Activated T-cell treated with anti-CD3 and anti-CD28 coated beads, Interleukin-2, amount 50 U/mL, for 48 hours (primary cell): ENCODE measurements at regions not wholly inside any gene's neighbourhood (a gene's known extent, or its start where the extent isn't known, plus 50 kb on each side); places are given as distances from the start of the nearest gene placed in this dataset.
"Not testable (repeated sequence)": the region's sequence is repeated elsewhere in the genome, so short reads cannot be mapped to it uniquely, and the experiment has no call there.

ENCODE experiments used
- DNase-seq, 2 experiments: peaks; one replicate each; pipeline ENCODE4 v3.0.0-alpha.2; 2020

- no peak for DNase-seq
Observed at GRCh38 chr4:155591738-155592143, 74.9 kb upstream of the GUCY1A1 start.

GRCh38 chr4:155590796-155591585 is 75.7 kb upstream of the GUCY1A1 start:
- no peak for DNase-seq

DNA sequence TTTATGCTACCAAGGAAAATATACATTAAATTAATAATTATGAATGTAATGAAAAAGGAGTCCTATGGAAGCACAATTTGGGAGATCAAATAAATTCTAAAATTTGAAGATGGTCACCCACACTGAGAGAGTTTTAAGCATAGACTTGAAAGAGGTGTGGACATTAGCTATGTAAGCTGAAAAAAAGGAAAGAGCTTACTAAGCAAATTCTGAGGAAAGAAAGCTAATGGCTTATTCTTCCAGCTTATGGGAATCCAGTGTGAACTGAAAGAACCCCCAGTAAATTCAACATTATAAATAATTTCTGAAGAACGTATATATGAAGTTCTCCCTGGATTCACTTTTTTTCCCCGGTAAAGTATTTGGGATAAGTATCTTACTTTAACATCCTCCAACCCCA is 78.2 kb upstream of the GUCY1A1 start:
- no peak for DNase-seq

GRCh38 chr4:155587766-155588165 is 78.9 kb upstream of the GUCY1A1 start:
- DNase-seq, result no peak

DNA sequence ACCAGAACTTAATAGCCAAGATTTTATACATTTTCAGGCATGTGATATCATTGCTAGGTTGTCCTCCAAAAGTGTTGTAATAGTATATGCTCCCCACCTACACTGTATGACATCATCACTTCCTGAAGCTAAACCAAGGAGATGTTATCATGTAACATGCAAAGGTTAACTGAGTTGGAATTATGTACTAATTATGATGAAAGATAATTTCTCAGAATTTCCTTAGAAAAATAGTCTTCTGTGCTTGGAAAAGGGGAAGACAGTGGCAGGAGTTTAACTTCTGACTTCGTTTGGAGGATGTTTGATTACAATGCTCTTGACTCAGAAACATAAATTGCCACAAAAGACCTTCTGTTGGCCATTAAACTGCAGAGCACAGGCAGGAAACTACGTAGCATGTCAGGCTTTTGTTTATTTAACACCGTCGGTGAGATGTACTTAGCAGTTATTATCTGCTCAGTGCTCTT is 83.6 kb upstream of the GUCY1A1 start:
- no peak for DNase-seq

DNA sequence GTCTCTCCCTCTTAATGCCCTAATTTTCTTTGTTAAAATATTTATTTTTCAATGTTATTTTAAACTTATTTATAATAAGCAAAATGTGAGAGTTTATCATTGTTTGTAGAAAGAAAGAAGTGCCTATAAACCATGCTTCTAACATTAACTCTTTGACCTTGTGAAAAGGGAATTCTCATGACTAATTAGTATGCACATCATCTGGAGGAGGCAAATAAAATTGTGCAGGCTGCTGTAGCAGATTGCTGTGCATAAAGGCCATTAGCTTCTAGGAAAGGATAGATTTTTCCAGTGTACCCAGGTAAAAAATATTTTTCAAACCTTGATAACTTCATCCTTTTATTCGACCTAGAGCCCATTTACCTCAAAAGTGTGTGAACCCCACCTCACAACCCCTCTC is 84.6 kb upstream of the GUCY1A1 start:
- DNase-seq, result no peak

GRCh38 chr4:155578726-155579370 is 87.8 kb upstream of the GUCY1A1 start:
- no peak for DNase-seq

GRCh38 chr4:155578219-155578618 is 88.4 kb upstream of the GUCY1A1 start:
- no peak for DNase-seq

DNA sequence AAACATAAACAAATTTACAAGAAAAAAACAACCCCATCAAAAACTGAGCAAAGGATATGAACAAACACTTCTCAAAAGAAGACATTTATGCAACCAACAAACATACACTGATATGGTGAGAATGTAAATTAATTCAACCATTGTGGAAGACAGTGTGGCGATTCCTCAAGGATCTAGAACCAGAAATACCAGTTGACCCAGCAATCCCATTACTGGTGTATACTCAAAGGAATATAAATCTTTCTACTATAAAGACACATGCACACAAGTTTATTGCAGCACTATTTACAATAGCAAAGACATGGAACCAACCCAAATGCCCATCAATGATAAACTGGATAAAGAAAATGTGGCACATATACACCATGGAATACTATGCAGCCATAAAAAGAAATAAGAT is 92.3 kb upstream of the GUCY1A1 start:
- not testable (repeated sequence) for DNase-seq

DNA sequence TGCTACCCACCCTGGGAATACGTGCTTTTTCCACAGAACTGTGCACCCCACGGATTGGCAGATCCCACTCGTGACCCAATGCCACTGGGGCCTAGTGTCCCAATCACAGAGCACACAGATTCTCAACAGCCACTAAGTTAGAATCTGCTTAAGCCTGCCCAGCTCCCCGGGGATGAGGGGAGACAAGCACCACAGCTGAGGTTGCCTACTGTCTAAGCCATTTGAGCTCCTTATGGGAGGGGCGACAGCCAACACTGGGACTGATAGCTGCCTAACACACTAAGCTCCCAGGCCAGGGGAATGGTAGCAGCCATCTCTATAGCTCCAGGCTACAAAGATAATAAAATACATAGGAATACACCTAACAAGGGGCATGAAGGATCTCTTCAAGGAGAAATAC is 93.5 kb upstream of the GUCY1A1 start:
- DNase-seq, result no peak

- DNase-seq, result no peak
Observed at GRCh38 chr4:155572106-155572703, 94.4 kb upstream of the GUCY1A1 start.

- no peak for DNase-seq
Observed at GRCh38 chr4:155571184-155571944, 95.3 kb upstream of the GUCY1A1 start.

DNA sequence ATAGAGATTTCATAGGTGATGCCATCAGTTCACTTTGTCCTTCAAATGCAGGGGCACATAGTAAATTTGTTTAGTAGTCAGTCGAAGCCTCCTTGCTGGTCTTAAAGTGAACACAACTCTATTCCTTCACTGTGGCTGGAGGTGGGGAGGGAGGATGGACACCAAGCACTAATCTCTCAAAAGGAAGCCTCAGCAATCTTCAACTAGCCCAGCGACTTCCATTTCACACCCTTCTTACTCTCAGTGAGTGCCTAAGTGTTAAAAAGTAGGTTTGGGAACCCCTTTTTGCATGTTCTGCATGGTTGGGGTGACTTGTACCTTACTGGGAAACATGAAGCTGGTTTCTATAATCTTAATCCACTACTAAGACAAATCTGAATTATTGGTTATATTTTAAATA is 96.0 kb upstream of the GUCY1A1 start:
- DNase-seq, result no peak

DNA sequence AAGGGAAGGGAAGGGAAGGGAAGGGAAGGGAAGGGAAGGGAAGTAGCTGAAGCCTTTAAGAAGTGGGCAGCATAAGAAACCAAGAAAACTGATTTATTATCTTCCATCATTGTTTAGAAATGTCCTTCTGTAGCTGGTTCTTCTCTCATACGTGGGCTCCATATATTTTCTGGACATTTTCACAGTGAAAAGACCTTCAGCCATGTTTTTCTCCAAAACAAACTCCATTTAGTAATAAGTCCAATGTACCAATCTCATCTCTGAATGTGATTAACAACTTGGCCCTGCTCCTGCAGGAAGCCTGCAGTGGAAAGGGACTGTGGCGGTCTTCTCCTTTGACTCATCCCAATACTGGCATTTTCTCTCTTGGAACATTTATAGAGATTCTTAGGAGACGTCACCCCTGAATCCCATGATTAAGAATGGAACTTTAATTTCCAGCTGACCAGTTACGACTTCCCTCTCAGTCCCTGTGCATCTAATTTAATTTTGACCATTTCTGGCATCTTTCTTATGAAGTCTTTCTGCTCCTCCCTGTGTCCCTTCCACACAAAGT is 96.6 kb upstream of the GUCY1A1 start:
- no peak for DNase-seq

DNA sequence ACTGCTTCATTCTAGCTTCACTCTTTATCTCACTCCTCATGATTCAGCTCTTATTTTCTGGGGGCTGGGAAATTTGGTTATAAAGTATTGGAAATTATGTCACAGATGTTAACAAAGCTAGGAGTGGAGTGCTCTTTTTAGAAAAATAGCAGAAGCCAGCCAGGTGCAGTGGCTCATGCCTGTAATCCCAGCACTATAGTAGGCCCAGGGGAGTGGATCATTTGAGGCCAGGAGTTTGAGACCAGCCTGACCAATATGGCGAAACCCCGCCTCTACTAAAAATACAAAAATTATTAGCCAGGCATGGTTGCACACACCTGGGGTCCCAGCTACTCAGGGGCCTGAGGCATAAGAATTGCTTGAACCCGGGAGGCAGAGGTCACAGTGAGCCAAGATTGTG is 97.2 kb upstream of the GUCY1A1 start:
- DNase-seq, result no peak

DNA sequence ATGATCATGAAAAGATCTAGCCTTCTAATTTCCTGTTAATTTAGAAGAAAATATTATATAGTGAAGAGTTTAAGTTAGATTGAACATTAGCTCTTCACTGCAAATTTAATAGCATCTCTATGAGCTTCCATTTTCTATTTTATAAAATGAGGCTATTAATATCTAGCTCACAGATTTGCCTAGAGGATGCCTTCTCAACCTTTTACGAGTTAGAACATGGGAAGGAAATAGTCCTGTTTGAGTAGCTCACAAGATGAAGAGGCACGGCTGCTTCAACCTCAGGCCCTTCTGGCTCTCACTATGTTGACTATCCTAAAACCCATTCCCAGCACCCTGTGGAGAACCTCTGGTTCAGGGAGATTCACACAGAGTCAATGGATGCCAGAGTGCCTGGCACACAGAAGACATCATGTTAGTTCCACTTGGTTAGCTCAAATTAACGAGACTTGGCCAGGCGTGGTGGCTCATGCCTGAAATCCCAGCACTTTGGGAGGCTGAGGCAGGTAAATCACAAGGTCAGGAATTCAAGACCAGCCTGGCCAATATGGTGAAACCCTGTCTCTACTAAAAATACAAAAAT is 97.9 kb upstream of the GUCY1A1 start:
- no peak for DNase-seq

GRCh38 chr4:155566354-155566753 is 100.3 kb upstream of the GUCY1A1 start:
- DNase-seq, result no peak

- no peak for DNase-seq
Observed at GRCh38 chr4:155565776-155566175, 100.9 kb upstream of the GUCY1A1 start.

- no peak for DNase-seq
Observed at GRCh38 chr4:155565330-155565729, 101.3 kb upstream of the GUCY1A1 start.

DNA sequence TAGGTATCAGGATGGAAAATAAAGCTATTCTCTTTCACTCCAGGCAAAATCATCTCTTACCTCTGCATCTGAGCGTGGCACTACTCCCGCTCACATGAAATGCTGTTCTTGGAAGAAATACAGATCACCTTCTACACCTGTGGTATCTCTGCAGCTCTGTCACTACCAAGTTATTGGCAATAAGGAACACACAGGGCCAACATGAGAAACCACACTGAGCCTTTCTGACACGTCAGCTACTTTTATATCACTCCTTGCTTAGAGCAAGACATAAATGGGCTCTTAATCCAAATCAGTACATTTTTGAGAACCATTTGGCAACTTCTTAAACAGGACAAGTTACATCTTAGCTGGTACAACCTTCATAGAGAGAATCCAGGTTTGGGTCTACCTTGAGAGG is 101.8 kb upstream of the GUCY1A1 start:
- DNase-seq, result no peak

- no peak for DNase-seq
Observed at GRCh38 chr4:155564086-155564485, 102.6 kb upstream of the GUCY1A1 start.

- no peak for DNase-seq
Observed at GRCh38 chr4:155559915-155560314, 106.7 kb upstream of the GUCY1A1 start.

- no peak for DNase-seq
Observed at GRCh38 chr4:155552180-155552579, 114.5 kb upstream of the GUCY1A1 start.
